Nephron progenitor cell (in vitro differentiated cells): ENCODE measurements at regions not wholly inside any gene's neighbourhood (a gene's known extent, or its start where the extent isn't known, plus 50 kb on each side); places are given as distances from the start of the nearest gene placed in this dataset.

Experiments used
- DNase-seq: peaks from one replicate; pipeline ENCODE4 v3.0.0; 2021
- H3K27ac Mint-ChIP-seq: 2 replicates; pipeline ENCODE4 v1.8.0; 2021; ENCODE audit warnings: mild to moderate bottlenecking, moderate library complexity, mixed read lengths
- H3K27me3 Mint-ChIP-seq: 2 replicates; pipeline ENCODE4 v1.8.0; 2021; ENCODE audit warnings: mild to moderate bottlenecking, low read depth, mixed read lengths; ENCODE audit not compliant: poor library complexity
- H3K36me3 Mint-ChIP-seq: 2 replicates; pipeline ENCODE4 v1.8.0; 2021; ENCODE audit warnings: low read depth, mixed read lengths
- H3K4me1 Mint-ChIP-seq: 2 replicates; pipeline ENCODE4 v1.8.0; 2021; ENCODE audit warnings: mixed read lengths
- H3K4me3 Mint-ChIP-seq: 2 replicates; pipeline ENCODE4 v1.8.0; 2021; ENCODE audit warnings: mild to moderate bottlenecking, moderate library complexity, mixed read lengths
- H3K9me3 Mint-ChIP-seq: 2 replicates; pipeline ENCODE4 v1.8.0; 2021; ENCODE audit warnings: mild to moderate bottlenecking, moderate library complexity, mixed read lengths
- TF ChIP-seq, protein P1 (sequence below): fragments of 200-600 bp; sonication (generic); IDR thresholded peaks from 2 replicates; pipeline ENCODE4 v1.5.0; 2021; ENCODE audit warnings: antibody characterized with exemption

DNA sequence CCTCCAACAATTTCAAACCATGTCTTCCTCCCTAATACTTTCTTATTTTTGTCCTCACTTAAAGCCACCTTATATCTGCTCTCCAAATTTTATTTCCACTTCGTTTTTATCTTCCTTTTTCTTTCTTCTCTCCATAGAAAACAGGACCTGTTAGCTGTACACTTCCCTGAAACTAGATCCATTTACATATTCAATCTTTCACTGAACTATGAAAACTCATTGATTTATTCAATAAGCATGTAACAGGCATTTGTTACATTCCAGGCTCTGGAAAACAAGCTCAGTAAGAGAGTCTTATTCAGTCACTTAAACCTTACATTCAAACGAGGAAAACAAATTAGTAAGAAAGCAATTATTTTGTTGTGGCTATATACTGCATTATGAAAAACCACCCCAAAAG lies 1225.3 kb downstream of the SUCLG1 start:
- H3K27me3 Mint-ChIP-seq = no peaks in the 10 kb centered on the region
- TF ChIP-seq, protein P1, sequence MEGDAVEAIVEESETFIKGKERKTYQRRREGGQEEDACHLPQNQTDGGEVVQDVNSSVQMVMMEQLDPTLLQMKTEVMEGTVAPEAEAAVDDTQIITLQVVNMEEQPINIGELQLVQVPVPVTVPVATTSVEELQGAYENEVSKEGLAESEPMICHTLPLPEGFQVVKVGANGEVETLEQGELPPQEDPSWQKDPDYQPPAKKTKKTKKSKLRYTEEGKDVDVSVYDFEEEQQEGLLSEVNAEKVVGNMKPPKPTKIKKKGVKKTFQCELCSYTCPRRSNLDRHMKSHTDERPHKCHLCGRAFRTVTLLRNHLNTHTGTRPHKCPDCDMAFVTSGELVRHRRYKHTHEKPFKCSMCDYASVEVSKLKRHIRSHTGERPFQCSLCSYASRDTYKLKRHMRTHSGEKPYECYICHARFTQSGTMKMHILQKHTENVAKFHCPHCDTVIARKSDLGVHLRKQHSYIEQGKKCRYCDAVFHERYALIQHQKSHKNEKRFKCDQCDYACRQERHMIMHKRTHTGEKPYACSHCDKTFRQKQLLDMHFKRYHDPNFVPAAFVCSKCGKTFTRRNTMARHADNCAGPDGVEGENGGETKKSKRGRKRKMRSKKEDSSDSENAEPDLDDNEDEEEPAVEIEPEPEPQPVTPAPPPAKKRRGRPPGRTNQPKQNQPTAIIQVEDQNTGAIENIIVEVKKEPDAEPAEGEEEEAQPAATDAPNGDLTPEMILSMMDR = no peak
- no peaks in the 10 kb centered on the region for H3K9me3 Mint-ChIP-seq
- H3K36me3 Mint-ChIP-seq = no peaks in the 10 kb centered on the region
- H3K4me1 Mint-ChIP-seq = peaks cover 5% of the 10 kb centered on the region
- no peak for DNase-seq
- no peak overlapping the region for H3K4me3 Mint-ChIP-seq
- no peak overlapping the region for H3K27ac Mint-ChIP-seq

DNA sequence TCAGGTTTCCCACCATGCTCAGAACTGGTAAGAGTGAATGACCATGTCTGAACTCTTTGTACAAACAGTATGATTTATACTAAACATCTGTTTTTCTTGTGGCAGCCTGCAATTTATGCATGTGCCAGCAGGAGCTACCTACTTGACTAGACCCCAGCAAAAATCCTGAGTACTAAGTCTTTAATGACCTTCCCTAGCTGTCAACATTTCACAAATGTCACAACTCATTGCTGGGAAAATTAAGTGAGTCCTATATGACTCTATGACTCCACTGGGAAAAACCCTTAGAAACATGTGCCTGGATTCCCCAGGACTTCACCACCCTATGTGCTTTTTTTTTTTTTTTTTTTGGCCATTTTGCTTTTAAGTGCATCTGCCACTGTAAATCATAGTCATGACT lies 1225.8 kb downstream of the SUCLG1 start:
- H3K4me1 Mint-ChIP-seq = peaks cover 5% of the 10 kb centered on the region
- TF ChIP-seq, protein P1 = no peak
- no peak overlapping the region for H3K27ac Mint-ChIP-seq
- H3K9me3 Mint-ChIP-seq = no peaks in the 10 kb centered on the region
- DNase-seq = no peak
- H3K27me3 Mint-ChIP-seq = no peaks in the 10 kb centered on the region
- no peak overlapping the region for H3K4me3 Mint-ChIP-seq
- no peaks in the 10 kb centered on the region for H3K36me3 Mint-ChIP-seq

- no peak overlapping the region for H3K27ac Mint-ChIP-seq
- TF ChIP-seq, protein P1 = no peak
Observed at GRCh38 chr2:83229443-83229842, 1229.6 kb downstream of the SUCLG1 start.

GRCh38 chr2:83224591-83225200 lies 1234.4 kb downstream of the SUCLG1 start:
- H3K36me3 Mint-ChIP-seq = no peaks in the 10 kb centered on the region
- no peaks in the 10 kb centered on the region for H3K9me3 Mint-ChIP-seq
- no peak overlapping the region for H3K4me3 Mint-ChIP-seq
- no peaks in the 10 kb centered on the region for H3K4me1 Mint-ChIP-seq
- no peak overlapping the region for H3K27ac Mint-ChIP-seq
- no peaks in the 10 kb centered on the region for H3K27me3 Mint-ChIP-seq
- TF ChIP-seq, protein P1 = no peak
- no peak for DNase-seq

More at GRCh38 chr2:83229443-83229842, 1229.6 kb downstream of the SUCLG1 start:
- Mint-ChIP-seq H3K27me3 (no peaks in the 10 kb centered on the region), H3K4me1 (peaks cover 5% of the 10 kb centered on the region), H3K36me3 (no peaks in the 10 kb centered on the region), H3K4me3 (no peak overlapping the region), H3K9me3 (no peaks in the 10 kb centered on the region)
- no peak for DNase-seq

DNA sequence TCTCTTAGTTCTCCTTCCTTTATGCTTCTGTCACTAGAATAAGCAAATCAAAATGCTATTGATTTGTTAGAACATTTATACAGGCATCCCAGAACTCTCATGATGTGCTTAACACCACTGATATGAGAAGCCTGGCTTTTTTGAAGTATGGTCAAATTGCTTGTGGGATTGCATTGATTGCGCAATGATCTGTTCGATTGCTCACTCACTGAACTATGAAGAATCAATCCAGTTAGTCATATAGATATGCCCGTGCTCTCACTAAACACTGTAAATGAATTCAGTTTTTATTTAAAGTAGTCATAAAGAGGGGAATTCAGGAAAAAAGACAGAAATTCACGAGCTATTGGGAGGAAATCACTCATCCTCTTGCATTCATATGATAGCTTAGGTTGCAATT lies 1237.8 kb downstream of the SUCLG1 start:
- H3K4me3 Mint-ChIP-seq = no peak overlapping the region
- DNase-seq = no peak
- TF ChIP-seq, protein P1 = no peak
- no peaks in the 10 kb centered on the region for H3K9me3 Mint-ChIP-seq
- H3K4me1 Mint-ChIP-seq = no peaks in the 10 kb centered on the region
- no peak overlapping the region for H3K27ac Mint-ChIP-seq
- no peaks in the 10 kb centered on the region for H3K27me3 Mint-ChIP-seq
- H3K36me3 Mint-ChIP-seq = no peaks in the 10 kb centered on the region

GRCh38 chr2:83217854-83218253 lies 1241.2 kb downstream of the SUCLG1 start:
- DNase-seq = no peak
- Mint-ChIP-seq H3K9me3 (no peaks in the 10 kb centered on the region), H3K36me3 (no peaks in the 10 kb centered on the region), H3K27ac (no peak overlapping the region), H3K4me3 (no peak overlapping the region), H3K4me1 (no peaks in the 10 kb centered on the region), H3K27me3 (no peaks in the 10 kb centered on the region)
- TF ChIP-seq, protein P1 = no peak
